HG02763 (cell line): ENCODE measurements at regions not wholly inside any gene's neighbourhood (a gene's known extent, or its start where the extent isn't known, plus 50 kb on each side); places are given as distances from the start of the nearest gene placed in this dataset.
"Not testable (repeated sequence)": the region's sequence is repeated elsewhere in the genome, so short reads cannot be mapped to it uniquely, and the experiment has no call there.

Source experiments
- ATAC-seq: cut with Tn5 transposase; IDR thresholded peaks from one replicate; pipeline ENCODE4 v1.9.1; 2021; ENCODE audit warnings: mild to moderate bottlenecking, moderate library complexity; ENCODE audit not compliant: unreplicated experiment

DNA sequence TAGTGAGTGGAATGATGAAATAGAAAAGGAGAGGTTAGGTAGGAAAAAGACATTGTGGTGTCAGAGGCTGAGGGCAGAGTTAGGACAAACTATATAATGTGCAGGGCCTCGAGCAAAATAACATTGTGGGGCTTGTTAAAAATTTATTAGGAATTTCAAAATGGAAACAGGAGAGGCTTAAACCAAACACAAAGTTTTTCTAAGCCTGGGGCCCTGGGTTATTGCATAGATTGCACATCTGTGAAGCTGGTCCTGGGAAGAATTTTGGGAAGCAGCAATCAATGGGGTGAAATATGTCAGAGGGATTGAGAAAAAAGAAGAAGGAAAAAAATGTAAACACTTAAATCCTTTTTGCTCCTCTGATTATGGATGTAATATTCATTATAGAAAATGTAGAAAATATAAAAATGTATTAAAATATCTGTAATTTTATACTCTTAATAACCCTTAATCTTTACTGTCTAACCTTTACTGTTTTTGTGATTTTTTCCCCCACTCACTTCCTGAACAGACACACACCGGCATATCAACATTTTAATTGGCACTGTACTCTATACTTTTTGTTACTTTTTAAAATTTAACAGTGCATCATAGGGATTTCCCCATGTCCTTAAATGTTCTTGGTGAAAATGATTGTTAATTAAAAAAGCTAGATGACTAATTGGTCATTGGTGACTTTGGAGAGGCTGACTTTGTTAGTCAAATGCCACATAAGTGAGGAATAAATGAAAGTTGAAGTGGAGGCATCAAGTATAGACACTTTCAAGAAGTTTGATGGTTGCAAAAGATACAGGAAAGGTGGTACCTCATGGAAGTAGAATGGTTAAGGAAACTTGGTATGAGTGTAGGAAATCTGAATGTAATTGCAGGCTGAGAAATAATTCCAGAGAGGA is 183.4 kb downstream of the NFKBIZ start:
- no peak for ATAC-seq

DNA sequence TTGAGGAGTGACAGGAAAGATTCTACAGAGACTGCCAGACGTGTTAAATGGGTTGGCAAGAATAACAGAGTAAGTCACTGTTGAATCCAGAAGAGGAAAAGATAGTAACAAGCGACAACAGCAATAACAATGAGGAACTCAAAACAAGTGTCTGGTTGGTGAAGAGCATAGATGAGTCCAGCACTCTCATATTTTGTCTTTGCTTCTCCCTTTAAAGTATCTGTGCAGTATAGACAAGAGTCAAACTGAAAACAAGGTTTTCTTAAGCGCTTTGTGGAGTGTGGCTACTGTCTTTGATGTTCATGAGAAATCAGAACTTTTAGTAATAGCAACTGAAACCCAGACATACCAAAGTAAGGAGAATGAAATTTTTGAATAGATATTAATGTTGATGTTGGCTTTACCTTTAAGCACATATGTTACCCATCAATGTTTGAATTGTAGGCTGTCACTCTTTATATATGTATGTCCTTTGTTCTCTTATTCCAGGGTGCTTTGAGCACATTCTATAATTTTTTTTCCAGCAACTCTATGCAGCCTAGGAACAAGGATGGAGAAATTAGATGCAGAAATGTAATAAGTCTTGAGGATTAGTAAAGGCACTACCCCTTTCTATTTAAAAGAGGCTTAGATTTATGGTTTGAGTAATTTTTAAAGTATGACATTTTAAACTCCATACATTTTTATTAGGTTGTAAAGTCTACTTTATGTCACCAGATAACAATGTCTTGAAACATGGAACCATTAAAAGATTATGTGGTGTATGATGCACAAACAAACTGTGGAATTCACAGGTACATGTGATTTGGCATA is 185.5 kb downstream of the NFKBIZ start:
- ATAC-seq, result no peak

DNA sequence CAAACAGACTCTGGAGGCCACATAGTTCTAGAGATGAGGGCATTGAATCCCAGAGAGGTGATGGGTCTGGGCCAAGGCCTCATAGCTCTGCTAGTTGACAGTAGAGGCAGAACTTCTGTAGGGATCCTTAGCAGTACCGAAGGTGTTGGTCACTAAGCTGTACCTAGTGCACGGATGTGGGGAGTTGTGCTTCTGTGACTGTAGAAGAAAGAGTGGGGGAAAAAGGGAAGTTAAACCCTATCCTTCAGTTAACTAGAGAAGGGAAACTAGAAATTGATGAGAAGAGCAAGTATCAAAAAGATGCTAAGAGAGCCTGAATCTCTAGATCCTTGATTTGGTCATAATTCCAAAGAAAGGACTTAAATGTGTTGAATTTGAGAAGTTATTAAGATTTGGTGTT is 186.7 kb downstream of the NFKBIZ start:
- ATAC-seq, result peak; percentile 36

DNA sequence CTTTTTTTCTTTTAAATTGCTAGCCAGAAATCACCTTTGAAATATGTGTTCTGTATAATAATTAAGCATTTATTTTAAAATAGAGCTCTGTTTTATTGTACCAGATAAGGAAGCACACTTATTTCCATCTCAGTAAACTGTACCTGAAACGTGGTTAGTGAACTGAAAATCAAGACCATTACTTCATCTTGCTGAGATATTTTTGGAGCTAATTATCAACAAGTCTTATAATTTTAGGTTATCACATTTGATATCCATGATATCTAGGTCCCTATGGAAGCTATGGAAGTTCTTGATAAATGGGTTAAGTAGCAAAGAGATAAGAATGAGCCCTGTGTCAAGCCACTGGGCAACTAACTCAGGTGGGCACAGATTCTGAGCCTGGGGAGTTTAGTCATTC is 187.2 kb downstream of the NFKBIZ start:
- ATAC-seq, result no peak

DNA sequence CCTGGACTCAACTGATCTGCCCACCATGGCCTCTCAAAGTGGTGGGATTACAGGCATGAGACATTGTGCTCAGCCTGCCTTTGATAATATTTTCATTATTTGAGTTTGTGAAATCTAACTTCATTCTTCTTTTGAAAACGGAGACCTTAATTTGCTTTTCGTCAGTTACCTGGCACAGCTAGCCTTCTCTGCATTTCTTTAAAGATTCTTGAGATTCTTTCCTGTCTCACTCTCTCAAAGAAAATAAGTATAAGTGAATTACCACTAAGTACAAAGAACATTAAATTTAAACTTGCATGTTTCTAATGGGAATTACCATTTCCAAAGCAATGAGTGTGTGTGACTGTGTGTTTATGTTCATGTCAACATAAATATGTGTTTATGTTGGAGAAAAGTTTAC is 187.9 kb downstream of the NFKBIZ start:
- ATAC-seq, result no peak

DNA sequence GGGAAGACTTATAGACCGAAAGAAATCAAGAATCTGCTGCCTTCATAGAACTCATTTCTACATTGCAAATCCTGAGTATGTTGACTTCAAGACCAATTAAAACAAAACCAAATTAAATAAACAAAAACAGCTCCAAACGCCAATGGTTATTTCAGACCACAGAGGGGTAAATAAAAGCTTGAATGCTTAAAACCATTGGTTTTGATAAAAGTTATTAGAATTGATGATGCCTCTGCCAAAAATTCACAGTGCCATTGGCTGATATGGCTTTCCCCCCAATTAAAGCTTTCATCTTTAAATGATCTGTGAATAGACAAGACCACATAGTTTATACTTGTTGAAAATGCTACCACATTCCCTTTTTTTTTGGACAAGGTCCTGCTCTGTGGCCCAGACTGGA is 188.5 kb downstream of the NFKBIZ start:
- ATAC-seq, result no peak

DNA sequence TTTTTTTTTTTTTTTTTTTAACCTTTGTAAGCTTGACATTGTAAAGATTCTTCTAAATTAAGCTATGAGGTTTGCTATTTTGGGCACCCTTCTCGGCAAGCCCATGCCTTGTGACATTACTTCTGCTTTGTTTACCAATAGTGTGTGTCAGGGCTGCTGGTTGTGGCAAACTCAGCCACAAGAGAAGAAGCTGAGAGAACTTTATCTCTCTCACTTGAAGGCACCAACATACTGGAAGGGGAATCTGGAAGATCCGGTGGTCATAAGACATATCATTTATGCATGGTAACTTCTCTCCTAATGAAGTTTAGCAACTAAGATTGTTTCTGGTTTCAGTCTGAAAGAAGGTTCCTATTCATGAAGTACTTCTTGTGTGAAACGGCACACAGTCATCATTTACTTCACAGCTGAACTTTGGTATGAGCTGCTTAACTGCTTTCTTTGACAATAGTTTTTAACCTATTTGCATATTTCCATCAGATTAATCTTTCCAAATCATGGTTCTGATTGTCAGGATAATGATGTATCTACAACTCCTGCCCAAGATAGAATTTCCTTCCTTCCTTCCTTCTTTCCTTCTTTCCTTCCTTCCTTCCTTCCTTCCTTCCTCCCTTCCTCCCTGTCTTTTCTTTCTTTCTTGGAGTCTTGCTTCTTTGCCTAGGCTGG is 189.3 kb downstream of the NFKBIZ start:
- ATAC-seq, result peak; percentile 91

- not testable (repeated sequence) for ATAC-seq
These were observed 190.8 kb downstream of the NFKBIZ start for GRCh38 chr3:102040144-102040543.

DNA sequence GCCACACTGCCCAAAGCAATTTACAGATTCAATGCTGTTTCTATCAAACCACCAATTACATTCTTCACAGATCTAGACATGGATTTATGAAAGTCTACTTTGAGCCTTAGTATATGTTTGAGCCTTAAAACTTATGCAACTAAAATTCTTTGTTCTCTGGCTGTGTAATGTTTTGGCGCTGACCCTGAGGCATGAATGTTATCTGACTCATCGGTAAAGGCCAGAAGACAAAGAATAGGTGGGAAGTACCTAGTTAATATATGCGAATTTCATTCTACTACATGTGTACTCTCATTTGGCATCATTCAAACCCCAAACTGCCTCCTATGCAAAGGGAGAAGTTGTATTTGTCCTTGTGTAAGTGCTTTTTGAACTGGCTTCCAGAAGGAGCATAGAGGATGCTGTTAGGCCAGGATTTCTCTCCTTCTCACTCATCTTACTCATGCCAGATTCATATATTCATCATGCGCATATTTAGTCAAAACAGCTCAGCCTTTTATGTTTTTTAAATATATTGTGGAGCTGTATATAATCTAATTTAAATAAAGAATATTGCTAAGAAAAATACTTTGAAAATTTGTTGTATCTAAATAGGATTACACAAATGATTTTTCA is 204.2 kb downstream of the NFKBIZ start:
- ATAC-seq, result no peak

GRCh38 chr3:102054543-102055080 is 205.3 kb downstream of the NFKBIZ start:
- no peak for ATAC-seq

- ATAC-seq, result peak; percentile 72
These were observed 208.6 kb downstream of the NFKBIZ start for GRCh38 chr3:102057781-102058421.

GRCh38 chr3:102059145-102059943 is 210.0 kb downstream of the NFKBIZ start:
- peak; percentile 81 for ATAC-seq

DNA sequence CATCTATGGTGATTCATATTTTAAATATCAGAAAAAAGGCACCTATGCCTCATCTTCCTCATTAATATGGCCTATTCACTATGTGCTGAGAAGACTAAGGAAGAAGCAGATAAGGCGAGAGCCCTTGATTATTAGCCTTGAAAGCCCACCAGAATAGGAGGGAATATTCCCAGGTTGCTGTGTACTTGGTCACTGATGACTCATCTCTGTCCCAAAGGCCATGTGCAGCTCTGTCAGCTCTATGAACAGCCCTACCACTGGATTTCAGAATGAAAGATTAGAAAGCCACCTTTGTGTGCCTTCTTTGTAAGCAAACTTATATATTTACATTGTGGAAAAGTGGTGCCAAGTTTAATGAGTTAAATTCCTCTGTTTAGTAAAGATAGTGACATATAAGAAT is 211.5 kb downstream of the NFKBIZ start:
- ATAC-seq, result no peak

DNA sequence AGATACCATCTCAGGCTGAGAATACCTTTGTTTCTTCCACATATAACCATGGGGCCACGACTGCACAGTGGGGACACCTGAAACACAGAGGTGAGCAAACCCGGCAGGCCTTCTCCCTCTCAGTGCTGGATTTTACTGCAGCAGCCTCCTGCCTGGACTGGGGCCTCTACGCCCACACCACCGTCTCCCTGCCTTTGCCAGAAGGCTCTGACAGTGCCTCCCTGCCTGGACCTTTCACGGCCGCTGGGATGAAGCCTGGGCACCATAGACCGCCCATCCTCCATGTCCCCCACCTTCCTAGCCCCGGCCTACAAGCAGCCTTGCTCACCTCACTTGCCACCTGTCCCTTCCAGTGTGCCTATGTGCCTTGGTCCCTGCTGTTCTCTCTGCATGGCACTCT is 214.3 kb downstream of the NFKBIZ start:
- no peak for ATAC-seq

DNA sequence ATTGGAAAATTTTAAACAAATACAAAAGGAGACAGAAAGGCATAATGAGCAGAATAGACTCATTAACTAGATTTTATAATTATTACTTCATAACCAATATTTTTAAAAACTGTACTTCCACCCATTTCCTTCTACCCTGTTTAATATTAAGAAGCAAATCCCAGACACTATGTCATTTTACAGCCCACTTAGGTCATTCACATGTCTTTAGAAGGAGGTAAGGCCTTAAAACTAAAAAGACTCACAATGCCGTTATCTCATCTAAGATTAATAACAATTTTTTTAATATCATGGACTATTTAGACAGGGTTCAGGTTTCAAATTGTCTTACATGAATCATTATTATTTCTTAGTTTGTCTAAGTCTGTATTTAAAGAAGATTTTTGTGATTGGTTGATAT is 217.2 kb downstream of the NFKBIZ start:
- ATAC-seq, result no peak

DNA sequence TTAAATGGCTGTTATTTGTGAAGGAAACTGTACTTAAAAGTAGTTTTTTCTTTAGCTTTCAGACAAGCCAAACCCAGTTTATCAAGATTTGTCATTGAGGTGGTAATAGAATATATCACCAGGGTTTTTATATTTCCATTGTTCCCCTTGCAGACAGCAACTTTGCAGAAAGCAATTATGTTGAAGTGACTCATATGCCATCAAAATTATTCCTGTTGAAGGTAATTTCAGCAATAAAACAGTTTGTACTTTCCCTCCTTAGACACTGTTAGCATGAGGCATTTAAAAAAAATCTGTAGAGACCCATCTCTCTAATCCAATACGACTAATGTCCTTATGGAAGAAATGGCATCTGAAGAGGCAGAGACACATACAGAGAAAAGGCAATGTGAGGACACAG is 219.0 kb downstream of the NFKBIZ start:
- ATAC-seq, result no peak

DNA sequence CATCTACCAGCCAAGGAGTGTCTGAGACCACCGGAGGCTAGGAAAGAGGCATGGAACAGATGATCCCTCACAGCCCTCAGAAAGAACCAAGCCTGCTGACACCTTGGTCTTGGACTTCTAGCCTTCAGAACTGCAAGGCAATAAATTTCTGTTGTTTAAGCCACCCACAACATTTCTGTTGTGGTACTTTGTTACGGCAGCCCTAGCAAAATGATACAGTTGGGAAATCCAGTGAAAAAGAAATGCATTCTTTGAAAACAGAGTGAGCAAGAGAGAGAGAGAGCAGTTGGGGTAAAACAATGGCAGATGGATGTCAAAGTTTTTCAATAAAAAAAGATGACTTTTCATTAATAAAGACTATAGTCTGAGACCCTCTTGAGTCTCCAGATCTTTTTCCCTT is 219.4 kb downstream of the NFKBIZ start:
- ATAC-seq, result no peak

GRCh38 chr3:102069211-102069662 is 219.9 kb downstream of the NFKBIZ start:
- no peak for ATAC-seq

- no peak for ATAC-seq
These were observed 225.6 kb downstream of the NFKBIZ start for GRCh38 chr3:102074946-102075345.
